HEK293T (cell line): ENCODE measurements at regions not wholly inside any gene's neighbourhood (a gene's known extent, or its start where the extent isn't known, plus 50 kb on each side); places are given as distances from the start of the nearest gene placed in this dataset.

Source experiments
- CTCF ChIA-PET: fragments of 350-600 bp; formaldehyde crosslinking; extraction: SDS; loops from one replicate; lab custom pipeline; 2021; ENCODE audit warnings: antibody characterized with exemption, inconsistent platforms; lab: Yijun Ruan, JAX
- POLR2A ChIA-PET: fragments of 350-600 bp; formaldehyde crosslinking; extraction: SDS; loops from one replicate; lab custom pipeline; 2020; ENCODE audit warnings: antibody characterized with exemption, inconsistent platforms; lab: Yijun Ruan, JAX
- DNase-seq: peaks from one replicate; pipeline ENCODE4 v3.0.0; 2012; ENCODE audit warnings: mixed read lengths; ENCODE audit errors: extremely low spot score
- ARNT ChIP-seq: fragments of 450-650 bp; IDR thresholded peaks from 2 replicates; pipeline ENCODE4 v1.6.1; 2017; ENCODE audit warnings: mild to moderate bottlenecking
- BHLHE40 ChIP-seq: fragments of 450-650 bp; IDR thresholded peaks from 2 replicates; pipeline ENCODE4 v1.6.1; 2016; ENCODE audit warnings: mild to moderate bottlenecking, moderate library complexity, borderline replicate concordance
- CTBP1 ChIP-seq: fragments of 450-650 bp; IDR thresholded peaks from 2 replicates; pipeline ENCODE4 v1.6.1; 2016; ENCODE audit warnings: borderline replicate concordance
- ELF4 ChIP-seq: fragments of 450-650 bp; IDR thresholded peaks from 2 replicates; pipeline ENCODE4 v1.6.1; 2017; ENCODE audit warnings: antibody characterized with exemption
- FOXA1 ChIP-seq: fragments of 450-650 bp; IDR thresholded peaks from 2 replicates; pipeline ENCODE4 v1.6.1; 2016; ENCODE audit warnings: mild to moderate bottlenecking
- FOXK2 ChIP-seq: fragments of 450-650 bp; IDR thresholded peaks from 2 replicates; pipeline ENCODE4 v1.6.1; 2016; ENCODE audit warnings: mild to moderate bottlenecking
- FOXM1 ChIP-seq: fragments of 450-650 bp; IDR thresholded peaks from 2 replicates; pipeline ENCODE4 v1.6.1; 2017; ENCODE audit warnings: mild to moderate bottlenecking, borderline replicate concordance
- HDGF ChIP-seq: fragments of 450-650 bp; IDR thresholded peaks from 2 replicates; pipeline ENCODE4 v1.6.1; 2017; ENCODE audit warnings: antibody characterized with exemption, borderline replicate concordance
- L3MBTL2 ChIP-seq: fragments of 450-650 bp; conservative IDR thresholded peaks from 2 replicates; pipeline ENCODE4 v1.6.1; 2016; ENCODE audit warnings: mild to moderate bottlenecking
- LEF1 ChIP-seq: fragments of 450-650 bp; IDR thresholded peaks from 2 replicates; pipeline ENCODE4 v1.6.1; 2017; ENCODE audit warnings: mild to moderate bottlenecking, borderline replicate concordance
- NFRKB ChIP-seq: fragments of 450-650 bp; IDR thresholded peaks from 2 replicates; pipeline ENCODE4 v1.6.1; 2016; ENCODE audit warnings: mild to moderate bottlenecking, moderate library complexity
- SP1 ChIP-seq: fragments of 450-650 bp; IDR thresholded peaks from 2 replicates; pipeline ENCODE4 v1.6.1; 2017
- SUZ12 ChIP-seq: fragments of 450-650 bp; IDR thresholded peaks from 2 replicates; pipeline ENCODE4 v1.6.1; 2016; ENCODE audit warnings: mild to moderate bottlenecking
- TARDBP ChIP-seq: fragments of 450-650 bp; IDR thresholded peaks from 2 replicates; pipeline ENCODE4 v1.6.1; 2016
- ZNF384 ChIP-seq: fragments of 450-650 bp; IDR thresholded peaks from 2 replicates; pipeline ENCODE4 v1.6.1; 2016
- TF ChIP-seq, protein P1 (sequence below): fragments of 450-650 bp; IDR thresholded peaks from 2 replicates; pipeline ENCODE4 v1.6.1; 2016

DNA sequence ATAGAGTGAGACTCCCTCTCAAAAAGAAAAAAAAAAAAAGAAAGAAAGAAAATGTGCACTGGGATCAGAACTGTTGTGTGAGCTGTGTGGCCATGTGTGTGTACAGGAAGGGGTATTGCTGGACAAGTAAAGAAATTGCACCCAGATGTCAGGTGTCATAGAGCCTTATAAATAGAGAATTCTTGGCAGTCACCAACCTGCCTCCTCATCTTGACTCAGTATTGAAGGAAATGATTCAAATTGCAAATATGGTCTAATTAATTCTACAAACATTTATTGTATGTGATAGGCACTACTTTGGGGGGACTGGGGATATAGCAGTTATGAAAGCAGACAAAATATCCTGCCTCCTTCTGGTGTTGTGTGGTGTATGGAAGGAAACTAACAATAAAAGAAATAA lies 243.8 kb upstream of the TTC14 start:
- ChIA-PET POLR2A (no interaction called here), CTCF (no interaction called here)
- no peak for DNase-seq
- TF ChIP-seq SP1, result no peak
- no peak for TF ChIP-seq FOXA1
- no peak for TF ChIP-seq BHLHE40
- no peak for TF ChIP-seq FOXM1
- TF ChIP-seq CTBP1, result no peak
- no peak for TF ChIP-seq SUZ12
- TF ChIP-seq FOXK2, result no peak
- no peak for TF ChIP-seq LEF1
- TF ChIP-seq L3MBTL2, result no peak
- no peak for TF ChIP-seq TARDBP
- TF ChIP-seq, protein P1, sequence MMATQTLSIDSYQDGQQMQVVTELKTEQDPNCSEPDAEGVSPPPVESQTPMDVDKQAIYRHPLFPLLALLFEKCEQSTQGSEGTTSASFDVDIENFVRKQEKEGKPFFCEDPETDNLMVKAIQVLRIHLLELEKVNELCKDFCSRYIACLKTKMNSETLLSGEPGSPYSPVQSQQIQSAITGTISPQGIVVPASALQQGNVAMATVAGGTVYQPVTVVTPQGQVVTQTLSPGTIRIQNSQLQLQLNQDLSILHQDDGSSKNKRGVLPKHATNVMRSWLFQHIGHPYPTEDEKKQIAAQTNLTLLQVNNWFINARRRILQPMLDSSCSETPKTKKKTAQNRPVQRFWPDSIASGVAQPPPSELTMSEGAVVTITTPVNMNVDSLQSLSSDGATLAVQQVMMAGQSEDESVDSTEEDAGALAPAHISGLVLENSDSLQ, result no peak
- TF ChIP-seq NFRKB, result no peak
- no peak for TF ChIP-seq HDGF

DNA sequence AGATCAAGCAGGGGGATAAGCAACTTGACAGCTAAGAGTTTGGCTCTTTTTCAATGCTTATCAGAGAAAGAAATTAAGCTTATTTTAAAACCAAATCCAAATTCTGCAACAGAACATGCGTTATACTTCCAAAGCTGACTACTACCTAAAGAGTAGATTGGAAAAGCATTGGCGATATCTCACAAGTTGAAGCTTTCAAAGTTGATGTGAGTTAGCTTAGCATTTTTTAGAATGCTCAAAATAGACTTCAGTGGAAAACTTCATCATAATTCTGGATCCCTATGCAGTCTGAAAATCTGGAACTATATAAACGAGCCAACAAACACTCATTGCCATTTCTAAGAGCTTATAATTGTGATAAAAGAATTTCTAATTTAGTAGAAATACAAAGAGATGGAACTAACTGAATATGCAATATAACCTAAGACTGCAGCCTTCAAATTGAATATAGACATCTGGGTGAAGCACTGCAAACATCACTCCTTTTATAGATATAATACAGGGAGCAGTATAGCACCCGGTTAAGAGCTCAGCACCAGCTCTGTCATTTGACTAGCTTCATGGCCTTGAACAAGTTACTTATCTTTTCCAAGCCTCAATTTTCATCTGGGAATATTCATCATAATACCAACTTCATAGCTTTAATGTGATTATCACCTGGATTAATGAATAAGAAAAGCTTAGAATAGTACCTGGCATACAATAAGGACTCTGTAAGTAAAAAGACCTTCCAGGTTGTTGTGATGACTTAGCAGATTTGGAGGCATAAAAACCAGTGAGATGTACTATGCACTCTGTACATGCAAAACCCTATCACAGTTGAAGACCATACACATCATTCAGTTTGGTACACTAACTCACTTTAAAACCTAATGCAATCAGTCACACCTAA lies 242.7 kb upstream of the TTC14 start:
- no peak for DNase-seq
- CTCF ChIA-PET, result no interaction called here
- TF ChIP-seq FOXA1, result no peak
- no peak for TF ChIP-seq ARNT
- no peak for TF ChIP-seq TARDBP
- TF ChIP-seq FOXM1, result no peak
- no peak for TF ChIP-seq SP1
- TF ChIP-seq L3MBTL2, result no peak
- TF ChIP-seq, protein P1, result no peak
- no peak for TF ChIP-seq NFRKB
- TF ChIP-seq HDGF, result no peak
- no peak for TF ChIP-seq BHLHE40
- TF ChIP-seq LEF1, result no peak
- TF ChIP-seq ZNF384, result no peak
- no peak for TF ChIP-seq FOXK2
- POLR2A ChIA-PET, result no interaction called here

DNA sequence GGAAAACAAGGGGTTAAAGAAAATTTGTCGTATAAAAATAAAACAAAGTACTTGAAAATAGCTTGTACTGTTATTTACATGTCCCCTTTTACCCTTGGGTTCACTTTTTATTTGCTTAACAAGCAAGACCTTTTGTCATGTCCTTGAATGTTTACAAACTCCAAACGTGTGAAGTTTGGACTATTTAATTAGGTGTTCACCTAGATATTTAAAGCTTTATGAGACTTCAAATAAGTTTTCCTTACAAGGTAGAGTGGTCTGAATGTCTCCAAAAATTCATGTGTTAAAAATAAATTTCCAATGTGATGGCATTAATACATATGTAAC lies 242.0 kb upstream of the TTC14 start:
- DNase-seq, result no peak
- TF ChIP-seq FOXA1, result no peak
- no peak for TF ChIP-seq BHLHE40
- TF ChIP-seq NFRKB, result no peak
- TF ChIP-seq FOXM1, result no peak
- TF ChIP-seq FOXK2, result no peak
- TF ChIP-seq SUZ12, result no peak
- TF ChIP-seq ELF4, result no peak
- no peak for TF ChIP-seq SP1
- TF ChIP-seq ZNF384, result no peak
- TF ChIP-seq HDGF, result no peak
- no peak for TF ChIP-seq LEF1
- POLR2A ChIA-PET, result no interaction called here
- CTCF ChIA-PET, result no interaction called here

DNA sequence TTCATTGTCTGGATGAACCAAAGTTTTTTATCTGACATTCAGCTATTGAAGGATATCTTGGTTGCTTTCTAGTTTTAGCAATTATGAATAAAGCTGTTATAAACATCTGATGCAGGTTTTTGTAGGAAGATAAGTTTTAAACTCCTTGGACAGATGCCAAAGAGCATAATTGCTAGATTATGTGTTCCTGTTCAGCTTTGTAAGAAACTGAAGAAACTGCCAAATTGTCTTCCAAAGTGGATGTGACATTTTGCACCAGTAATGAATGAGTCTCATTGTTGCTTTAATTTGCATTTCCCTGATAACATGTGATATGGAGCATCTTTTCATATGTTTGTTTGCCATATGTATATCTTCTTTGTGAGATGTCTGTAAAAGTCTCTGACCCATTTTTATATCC lies 239.9 kb upstream of the TTC14 start:
- DNase-seq, result no peak
- ChIA-PET POLR2A (no interaction called here), CTCF (no interaction called here)
- no peak for TF ChIP-seq BHLHE40
- no peak for TF ChIP-seq LEF1

DNA sequence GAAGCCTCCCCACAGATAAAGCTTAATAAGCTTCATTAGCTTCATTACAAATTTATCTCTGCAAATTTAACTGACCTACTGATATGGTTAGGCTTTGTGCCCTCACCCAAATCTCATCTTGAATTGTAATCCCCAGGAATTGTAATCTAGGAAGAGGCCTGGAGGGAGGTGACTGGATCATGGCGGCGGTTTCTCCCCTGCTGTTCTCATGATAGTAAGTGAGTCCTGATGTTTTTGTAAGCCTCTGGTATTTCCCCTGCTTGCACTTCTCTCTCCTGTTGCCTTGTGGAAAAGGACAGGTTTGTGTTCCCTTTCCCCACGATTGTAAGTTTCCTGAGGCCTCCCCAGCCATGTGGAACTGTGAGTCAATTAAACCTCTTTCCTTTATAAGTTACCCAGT lies 226.1 kb upstream of the TTC14 start:
- DNase-seq, result no peak
- POLR2A ChIA-PET, result no interaction called here
- CTCF ChIA-PET, result no interaction called here
- no peak for TF ChIP-seq HDGF

DNA sequence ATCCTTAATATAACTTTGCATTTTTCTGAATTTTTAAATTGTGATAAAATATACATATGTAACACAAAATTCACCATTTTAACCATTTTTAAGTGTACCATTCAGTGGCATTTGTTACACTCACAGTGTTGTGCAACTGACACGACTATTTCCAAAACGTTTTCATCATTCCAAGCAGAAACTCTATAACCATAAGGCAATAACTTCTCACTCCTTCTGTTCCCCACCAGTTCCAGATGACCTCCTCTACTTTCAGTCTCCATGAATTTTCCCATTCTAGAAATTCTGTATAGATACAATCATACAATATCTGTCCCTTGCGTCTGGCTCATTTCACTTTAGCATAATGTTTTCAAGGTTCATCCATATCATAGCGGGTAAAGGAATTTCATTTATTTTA lies 223.5 kb upstream of the TTC14 start:
- DNase-seq, result no peak
- CTCF ChIA-PET, result no interaction called here
- TF ChIP-seq FOXA1 (no peak), ARNT (no peak), HDGF (no peak), SUZ12 (no peak), CTBP1 (no peak), LEF1 (no peak), NFRKB (no peak), FOXK2 (no peak), TARDBP (no peak), FOXM1 (no peak), ZNF384 (no peak), BHLHE40 (no peak), ELF4 (no peak)
- POLR2A ChIA-PET, result no interaction called here

DNA sequence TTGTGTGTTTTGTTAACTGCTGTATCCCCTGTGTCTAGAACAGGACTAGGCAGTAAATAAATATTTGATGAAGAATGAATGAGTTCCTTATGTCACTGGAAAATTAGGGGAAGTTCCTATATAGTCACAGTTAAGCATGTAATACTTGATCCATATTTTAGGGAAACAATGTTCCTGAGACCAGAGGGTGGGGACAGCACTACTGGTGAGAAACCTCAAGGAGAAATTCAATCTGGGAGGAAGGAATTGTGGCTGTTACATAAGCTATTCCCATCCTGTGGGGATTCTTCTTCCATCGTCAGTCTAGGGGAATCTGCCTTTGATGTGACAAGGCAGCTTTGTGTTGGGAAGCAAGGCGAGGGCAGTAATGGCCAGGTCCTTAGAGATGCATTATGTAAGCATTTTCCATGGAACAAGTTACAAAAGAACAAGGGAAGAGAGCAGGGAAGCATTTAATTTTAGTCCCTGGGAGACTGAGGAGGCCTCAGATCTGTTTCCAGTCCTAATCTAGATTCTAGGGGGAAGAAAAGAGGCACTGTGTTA lies 219.3 kb upstream of the TTC14 start:
- CTCF ChIA-PET, result no interaction called here
- no peak for TF ChIP-seq NFRKB
- TF ChIP-seq CTBP1, result no peak
- no peak for TF ChIP-seq SUZ12
- no peak for TF ChIP-seq FOXA1
- TF ChIP-seq, protein P1, result no peak
- TF ChIP-seq TARDBP, result no peak
- no peak for TF ChIP-seq SP1
- no peak for TF ChIP-seq ELF4
- POLR2A ChIA-PET, result no interaction called here
- no peak for DNase-seq
